CD4-positive, alpha-beta T cell treated with Interferon gamma for 1 hour (primary cell): ENCODE measurements at regions not wholly inside any gene's neighbourhood (a gene's known extent, or its start where the extent isn't known, plus 50 kb on each side); places are given as distances from the start of the nearest gene placed in this dataset.
"Not testable (repeated sequence)": the region's sequence is repeated elsewhere in the genome, so short reads cannot be mapped to it uniquely, and the experiment has no call there.

ENCODE experiments used
- DNase-seq: peaks from one replicate; pipeline ENCODE4 v3.0.0-alpha.2; 2020

GRCh38 chr6:142637624-142638351 lies 307.2 kb downstream of the HIVEP2 start:
- DNase-seq, result no peak

GRCh38 chr6:142642651-142643050 lies 302.3 kb downstream of the HIVEP2 start:
- DNase-seq, result no peak

- no peak for DNase-seq
Measured at GRCh38 chr6:142644866-142645265, 300.1 kb downstream of the HIVEP2 start.

GRCh38 chr6:142645663-142646062 lies 299.3 kb downstream of the HIVEP2 start:
- DNase-seq, result no peak

- DNase-seq, result no peak
Measured at GRCh38 chr6:142647449-142648035, 297.4 kb downstream of the HIVEP2 start.

- no peak for DNase-seq
Measured at GRCh38 chr6:142648036-142648451, 296.9 kb downstream of the HIVEP2 start.

GRCh38 chr6:142648526-142648925 lies 296.4 kb downstream of the HIVEP2 start:
- DNase-seq, result no peak

GRCh38 chr6:142649438-142650234 lies 295.3 kb downstream of the HIVEP2 start:
- not testable (repeated sequence) for DNase-seq

GRCh38 chr6:142651384-142651783 lies 293.6 kb downstream of the HIVEP2 start:
- no peak for DNase-seq

GRCh38 chr6:142653710-142654420 lies 291.1 kb downstream of the HIVEP2 start:
- DNase-seq, result no peak

GRCh38 chr6:142659661-142660060 lies 285.3 kb downstream of the HIVEP2 start:
- DNase-seq, result no peak

- DNase-seq, result no peak
Measured at GRCh38 chr6:142665393-142665792, 279.6 kb downstream of the HIVEP2 start.

- DNase-seq, result no peak
Measured at GRCh38 chr6:142666599-142667185, 278.3 kb downstream of the HIVEP2 start.

GRCh38 chr6:142669471-142670351 lies 275.3 kb downstream of the HIVEP2 start:
- no peak for DNase-seq

GRCh38 chr6:142671791-142672190 lies 273.2 kb downstream of the HIVEP2 start:
- peak; percentile 25 for DNase-seq

- DNase-seq, result no peak
Measured at GRCh38 chr6:142675517-142675916, 269.5 kb downstream of the HIVEP2 start.

- no peak for DNase-seq
Measured at GRCh38 chr6:142676027-142676443, 268.9 kb downstream of the HIVEP2 start.

GRCh38 chr6:142676647-142677192 lies 268.3 kb downstream of the HIVEP2 start:
- no peak for DNase-seq

GRCh38 chr6:142679907-142680700 lies 264.9 kb downstream of the HIVEP2 start:
- DNase-seq, result no peak

GRCh38 chr6:142681099-142681498 lies 263.9 kb downstream of the HIVEP2 start:
- no peak for DNase-seq

GRCh38 chr6:142682985-142683384 lies 262.0 kb downstream of the HIVEP2 start:
- DNase-seq, result no peak
